Occipital lobe (tissue), 1 donor: ENCODE measurements at regions not wholly inside any gene's neighbourhood (a gene's known extent, or its start where the extent isn't known, plus 50 kb on each side); places are given as distances from the start of the nearest gene placed in this dataset.

Source experiments
- DNase-seq: peaks from one replicate; lab custom pipeline; 2025; lab: John Stamatoyannopoulos, UW

DNA sequence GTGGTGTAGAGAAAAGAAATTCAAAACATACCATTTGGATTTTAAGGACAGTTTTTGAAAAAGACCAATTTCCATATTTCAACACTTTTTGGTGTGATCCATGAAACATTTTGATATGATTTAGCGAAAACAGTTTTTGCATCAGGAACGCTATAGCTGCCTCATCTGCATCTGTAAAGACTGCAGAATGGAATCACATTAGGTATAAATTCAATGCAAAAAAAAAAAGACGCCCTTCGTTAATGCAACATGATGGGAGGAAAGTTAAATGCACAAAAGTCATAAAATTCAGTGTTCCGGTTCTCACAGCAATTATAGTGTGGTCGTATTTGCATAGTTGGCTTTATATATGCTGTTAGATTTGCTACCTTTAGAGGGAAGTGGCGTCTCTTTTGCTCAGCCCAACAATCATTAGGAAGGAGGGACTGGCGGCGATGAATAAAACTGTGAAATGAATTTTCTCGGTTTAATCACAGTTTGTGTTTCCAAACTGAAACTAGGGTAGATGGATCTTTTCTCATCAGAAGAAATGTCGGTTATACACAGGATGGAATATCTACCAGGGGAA, 215.7 kb downstream of the TEX29 start:
- no peak for DNase-seq

DNA sequence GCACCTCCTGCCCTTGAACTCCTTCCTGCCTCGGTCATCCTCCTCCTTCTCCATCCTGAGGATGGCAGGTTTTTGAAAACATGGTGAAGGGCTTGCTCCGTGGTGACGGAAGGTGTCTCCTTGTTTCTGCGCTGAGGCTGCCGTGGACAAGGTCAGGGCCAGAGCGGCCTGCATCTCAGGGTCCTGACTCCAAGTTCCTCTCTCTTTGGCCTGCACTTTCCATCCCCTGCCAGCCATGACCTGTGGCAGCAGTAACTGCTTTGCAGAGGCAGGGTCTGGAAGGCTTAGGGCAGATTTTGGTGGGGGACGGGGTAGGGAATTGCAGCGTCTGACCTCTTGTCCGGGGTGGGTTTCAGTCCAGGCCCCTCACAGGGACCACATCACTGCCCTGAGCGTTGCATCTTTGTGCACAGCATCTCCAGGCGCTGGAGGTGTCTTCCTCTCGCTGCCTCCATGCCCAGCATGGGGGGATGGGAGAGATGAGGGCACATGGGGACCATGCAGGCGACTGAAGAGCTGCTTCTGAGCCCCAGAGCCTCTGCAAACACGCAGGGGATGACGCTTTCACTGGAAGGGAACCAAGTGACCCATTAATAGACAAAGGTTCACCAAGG, 216.8 kb downstream of the TEX29 start:
- DNase-seq: no peak

DNA sequence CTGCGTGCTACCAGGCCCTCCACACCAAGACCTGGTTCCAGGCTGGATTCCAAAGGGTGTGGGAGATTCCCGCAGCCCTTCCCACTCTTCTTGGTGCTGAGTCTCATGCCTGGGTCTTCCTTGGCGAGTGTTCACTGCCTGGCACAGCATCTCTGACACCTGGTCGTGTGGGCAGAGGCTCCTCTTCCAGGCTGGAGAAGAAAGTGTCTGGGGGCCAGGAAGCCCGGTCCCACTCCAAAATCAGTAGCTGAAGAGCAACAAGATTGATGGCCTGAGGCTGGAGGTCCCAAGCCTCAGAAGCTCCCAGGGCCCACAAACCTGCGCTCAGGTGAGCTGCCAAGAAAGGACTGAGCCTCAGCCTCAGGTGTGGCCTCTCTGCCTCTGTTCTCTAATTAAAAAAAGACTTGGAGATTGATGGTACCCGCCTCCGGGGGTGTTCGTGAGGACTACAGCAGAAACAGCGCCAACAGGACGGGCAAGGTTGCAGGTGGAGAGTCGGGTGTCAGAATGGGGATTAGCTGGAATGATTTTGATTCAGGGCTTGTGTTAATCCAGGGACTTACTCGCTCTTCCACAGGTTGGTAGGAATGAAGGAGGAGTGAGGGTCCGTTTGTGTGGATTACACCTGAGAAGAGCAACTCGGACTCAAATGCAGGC, 217.5 kb downstream of the TEX29 start:
- DNase-seq: no peak

DNA sequence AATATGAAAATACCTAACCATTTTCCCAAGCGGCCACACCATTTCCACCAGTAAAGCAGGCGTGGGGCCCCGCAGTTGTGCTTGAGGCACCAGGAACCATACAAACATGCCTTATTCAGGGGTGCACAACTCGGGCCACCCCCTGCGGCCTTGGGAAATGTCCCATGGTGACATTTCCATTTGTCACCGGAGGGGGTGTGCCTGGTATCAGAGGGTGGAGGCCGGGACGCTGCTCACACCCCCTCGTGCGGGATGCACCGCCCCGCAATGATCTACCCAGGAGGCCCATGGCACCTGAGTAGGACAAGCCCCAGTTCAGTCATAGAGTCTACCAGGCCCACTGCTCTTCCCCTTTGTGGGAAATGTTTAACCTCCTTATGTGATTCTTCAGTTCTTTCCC, 218.8 kb downstream of the TEX29 start:
- DNase-seq: no peak

DNA sequence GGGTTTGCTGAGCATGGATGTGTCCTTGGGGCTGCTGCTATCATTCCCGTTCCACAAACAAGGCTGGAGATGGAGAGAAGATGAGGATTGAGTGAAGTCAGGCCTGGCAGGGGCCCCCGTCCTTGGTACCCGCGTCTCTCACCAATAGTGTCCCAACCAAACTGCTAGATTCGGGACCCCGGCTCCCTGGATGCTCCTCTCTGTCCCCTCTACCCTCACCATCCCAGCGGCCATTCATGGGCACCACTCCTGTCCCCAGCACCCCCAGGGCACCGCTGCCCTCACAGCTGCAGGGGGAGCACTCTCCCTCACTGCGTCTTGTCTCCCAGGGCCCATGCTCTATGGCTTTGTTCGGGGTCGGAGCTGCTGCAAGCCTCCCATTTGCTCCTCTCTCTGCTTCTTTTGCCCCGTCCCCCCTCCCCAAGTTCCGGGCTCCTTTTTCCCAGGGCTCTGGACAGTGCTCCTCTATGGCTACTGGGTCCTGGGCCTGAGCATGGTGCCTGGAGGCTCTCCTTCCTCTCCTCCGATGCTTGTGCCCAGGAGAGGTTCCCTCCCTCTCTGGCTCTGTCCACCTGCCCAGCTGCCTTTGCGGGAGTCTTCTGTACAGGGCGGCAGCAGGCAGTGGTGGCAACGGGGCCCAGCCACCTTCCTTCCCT, 219.5 kb downstream of the TEX29 start:
- no peak for DNase-seq

DNA sequence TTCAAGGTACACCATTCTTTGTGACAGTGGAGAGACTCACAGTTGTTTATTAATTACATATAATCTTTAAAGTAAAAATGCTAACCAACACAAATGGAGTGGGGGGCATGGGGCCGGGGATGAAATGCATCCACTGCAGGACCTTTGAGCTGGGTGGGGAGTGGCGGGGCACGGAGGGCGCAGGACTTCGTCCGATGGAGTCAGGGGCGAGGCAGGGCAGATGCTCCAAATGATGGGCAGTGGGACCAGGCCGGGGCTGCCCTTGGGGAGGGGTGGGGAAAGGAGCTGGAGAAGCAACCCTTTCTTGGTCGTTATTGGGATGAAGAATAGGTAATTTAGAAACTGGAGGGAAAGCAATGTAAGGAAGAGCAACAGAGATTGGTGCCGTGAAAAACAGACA, 220.0 kb downstream of the TEX29 start:
- DNase-seq: no peak

DNA sequence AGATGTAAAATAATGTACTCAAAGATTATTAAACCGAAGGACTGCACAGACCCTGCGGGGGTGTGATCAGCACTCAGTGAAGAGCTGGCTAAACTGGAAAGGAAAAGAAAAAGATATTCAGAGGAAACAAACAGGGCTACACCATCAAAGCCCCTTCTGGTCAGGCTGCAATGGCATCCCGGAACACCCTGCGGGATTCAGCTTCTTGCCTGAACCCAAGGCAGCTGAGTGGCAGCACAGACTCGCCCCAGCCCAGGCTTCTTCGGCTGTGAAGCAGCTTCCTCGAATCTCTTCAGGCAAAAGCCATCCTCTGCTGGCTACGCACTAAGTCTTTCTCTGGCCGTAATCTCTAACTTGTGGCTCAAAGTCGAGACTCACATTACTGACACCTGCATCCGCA, 220.9 kb downstream of the TEX29 start:
- no peak for DNase-seq

DNA sequence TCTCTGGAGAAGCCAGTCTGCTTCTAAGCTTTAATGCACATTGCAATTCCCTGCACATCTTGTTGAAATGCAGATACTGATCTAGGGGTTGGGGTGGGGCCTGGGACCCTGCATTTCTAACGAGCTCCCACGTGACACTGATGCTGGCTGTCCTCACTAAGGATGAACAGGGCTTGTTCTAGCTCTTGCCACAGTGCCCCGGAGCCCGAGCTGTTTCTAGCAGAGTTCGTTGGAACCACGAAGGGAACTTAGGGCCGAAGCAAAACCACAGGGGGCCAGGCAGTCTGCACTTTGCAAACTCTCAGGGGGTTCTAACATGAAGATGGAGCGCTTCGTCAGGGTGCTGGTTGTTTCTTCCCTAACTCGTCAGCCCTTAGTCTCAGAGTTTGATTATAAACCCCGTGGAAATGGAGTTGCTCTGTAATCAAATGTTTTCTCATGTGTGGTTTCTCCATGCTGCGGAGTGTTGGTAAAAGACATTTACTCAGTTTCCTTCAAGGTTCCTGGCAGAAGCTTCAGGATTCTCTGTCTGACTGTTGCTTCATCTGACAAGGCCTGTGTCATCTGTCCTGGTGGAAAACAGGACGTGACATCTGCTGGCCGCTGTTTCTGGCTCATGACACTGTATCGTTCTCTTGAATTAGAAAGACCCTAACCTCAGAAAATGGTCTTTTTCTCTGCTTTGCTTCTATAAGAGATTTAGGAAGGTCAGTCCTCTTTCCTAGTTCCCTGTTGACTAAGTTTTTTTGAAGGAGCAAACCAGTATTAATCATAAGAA, 221.5 kb downstream of the TEX29 start:
- DNase-seq: no peak

DNA sequence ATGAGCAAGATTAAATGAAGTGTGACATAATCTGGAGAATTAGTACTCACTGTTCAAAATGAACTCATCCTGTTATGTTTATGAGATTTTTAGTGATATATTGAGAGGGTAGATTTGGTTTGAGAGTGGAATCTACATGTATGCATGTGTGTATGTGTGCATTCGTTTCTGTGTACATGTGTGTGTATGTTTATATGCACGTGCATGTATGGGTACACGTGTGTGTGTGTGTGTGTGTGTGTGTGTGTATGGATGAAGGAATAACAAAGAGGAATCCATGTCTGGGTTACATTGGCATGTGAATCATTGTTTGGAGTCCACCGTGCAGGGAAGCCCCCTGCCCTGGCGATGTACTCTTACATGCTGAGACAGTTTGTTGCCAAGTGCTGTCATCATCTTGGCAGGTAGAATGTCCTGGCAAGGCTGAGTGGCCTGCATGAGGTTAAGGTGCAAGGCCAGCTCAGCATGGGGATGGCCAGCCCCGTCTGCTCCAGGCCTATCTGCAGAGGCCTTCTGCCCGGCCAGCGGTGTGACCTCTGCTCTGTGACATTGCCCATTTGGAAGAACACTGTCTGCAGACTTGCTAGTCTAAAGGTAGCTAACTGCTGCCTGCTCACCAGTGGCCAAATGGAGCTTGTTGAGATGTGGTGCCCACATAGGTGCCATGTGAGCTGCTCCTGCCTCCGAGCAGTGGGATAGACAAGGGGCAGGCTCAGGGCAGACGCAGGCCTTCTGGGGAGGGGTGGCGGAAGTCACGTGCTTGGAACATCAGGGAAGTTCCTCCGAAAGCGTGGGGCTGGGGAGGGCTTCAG, 222.3 kb downstream of the TEX29 start:
- DNase-seq: no peak

DNA sequence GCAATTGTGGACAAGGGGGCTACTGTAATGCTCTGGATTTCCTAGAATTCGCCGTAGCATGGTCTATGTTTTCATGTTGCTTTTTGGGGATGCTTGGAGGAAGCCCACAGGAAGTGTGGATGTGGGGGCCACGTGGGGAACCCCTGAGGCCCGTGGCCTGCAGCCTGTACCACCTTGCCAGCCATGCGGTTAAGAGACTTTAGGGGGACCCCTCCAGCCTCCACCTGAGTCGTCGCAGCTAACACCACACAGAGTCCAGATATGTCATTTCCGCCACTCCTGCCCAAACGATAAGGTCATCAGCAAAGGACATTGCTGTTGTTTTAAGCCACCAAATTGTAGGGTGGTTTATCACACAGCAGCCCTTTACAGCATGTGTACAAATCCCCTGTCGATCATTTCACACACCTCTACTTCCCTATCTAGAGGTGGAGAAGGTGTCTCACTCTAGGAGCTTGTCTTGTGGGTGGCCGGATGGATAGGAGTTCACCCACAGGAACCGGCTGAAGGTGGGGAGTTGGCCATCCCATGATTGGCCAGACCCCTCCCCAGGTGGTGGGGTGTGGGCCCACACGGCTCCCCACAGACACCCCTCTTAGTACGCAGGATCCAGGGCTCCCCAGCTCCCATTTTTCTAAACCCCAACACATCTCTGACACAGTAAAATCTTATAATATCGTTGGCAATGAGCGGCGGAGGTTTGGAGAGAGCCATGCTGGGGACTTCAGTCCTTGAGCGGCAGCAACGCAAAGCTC, 226.7 kb downstream of the TEX29 start:
- DNase-seq: no peak

DNA sequence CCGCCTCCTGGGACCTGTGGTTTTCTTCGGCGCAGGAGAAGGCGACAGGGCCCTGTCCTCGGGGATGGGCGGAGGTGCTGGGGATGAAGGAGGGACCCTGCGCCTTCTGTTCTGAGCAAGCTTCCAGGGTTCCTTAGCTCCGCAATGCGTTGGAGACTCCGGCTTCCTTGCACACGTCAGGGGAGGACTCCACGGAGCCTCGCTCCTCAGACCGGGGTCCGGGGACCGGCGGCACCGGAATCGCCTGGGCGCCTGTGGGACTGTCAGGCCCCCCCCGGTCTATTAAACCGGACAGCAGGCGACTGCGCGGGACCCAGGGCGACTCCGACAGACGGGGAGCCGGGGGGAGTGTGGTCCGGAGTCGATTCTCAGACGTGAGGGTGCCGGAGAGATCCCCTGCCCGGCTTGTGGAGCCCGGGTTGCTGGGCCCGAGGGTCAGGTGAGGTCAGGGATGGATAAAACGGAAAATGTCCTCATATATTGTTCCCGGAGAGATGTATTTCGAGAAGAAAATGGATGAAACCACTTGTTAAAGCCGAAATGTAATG, 227.4 kb downstream of the TEX29 start:
- DNase-seq: no peak

DNA sequence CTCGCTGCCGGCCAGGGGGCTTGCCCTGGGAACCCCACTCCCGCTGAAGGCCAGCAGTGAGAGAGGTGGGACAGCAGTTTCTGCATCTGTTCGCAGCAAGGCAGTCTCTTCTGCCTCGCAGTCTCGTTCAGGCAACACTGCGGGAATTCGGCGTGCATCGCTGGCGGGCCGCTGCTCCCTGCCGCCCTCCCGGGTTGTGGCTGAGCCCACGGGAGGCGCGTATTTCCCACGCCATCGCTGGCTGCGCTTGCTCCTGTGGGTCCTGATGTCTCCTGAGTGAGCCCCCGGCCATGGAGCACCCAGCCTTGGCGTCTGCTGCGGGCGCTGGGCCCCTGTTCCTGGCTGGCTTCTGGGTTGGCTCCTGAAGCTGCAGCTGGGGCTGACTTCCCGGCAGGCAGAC, 227.9 kb downstream of the TEX29 start:
- no peak for DNase-seq

DNA sequence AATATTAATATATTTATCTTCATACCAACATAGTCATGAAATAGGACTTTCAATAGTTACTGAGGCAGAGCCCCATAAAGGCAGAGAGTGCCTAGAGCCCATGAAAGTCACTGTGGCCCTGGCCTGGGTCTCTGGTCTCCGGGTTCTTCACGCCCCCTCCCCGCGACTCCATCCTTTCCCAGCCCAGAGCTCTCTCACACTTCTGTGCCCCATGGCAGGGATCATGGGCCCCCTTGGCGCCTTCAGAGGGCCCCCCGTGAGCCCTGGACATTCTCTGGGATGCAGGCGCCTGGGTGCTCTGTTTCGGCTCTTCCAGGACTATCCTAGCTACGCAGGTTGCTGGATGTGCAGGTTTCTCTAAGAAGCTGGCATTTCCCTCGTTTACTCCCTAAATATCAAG, 228.4 kb downstream of the TEX29 start:
- DNase-seq: no peak

DNA sequence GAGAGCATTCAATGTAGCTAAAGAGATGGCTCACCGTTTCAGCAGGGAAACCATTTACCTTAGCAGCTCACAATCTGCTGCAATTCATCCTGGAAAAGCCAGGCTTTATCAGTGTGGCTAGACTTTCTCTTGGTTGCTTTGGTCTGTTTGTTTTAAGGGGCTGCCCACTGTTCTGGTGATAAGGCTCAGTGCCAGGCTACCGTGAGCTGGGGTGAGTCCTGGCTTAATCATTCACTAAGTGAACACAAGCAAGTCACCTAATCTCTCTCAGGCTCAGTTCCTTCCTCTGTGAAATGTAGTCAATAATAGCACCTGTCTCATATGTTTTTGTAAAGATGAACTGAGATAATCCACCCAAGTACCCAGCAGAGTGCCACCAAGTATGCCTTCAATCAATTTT, 229.0 kb downstream of the TEX29 start:
- no peak for DNase-seq

DNA sequence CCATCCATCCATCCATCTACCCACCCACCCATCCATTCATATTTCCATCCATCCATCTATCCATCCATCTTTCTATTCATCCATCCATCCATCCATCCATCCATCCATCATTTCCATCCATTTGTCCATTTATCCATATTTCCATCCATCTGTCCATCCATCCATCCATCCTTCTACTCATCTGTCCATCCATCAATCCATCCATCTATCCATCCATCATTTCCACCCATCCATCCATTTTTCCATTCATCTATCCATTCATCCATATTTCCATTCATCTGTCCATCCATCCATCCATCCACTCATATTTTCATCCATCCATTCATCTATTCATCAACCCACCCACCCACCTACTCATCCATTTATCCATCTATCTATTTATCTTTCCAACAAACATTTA, 229.6 kb downstream of the TEX29 start:
- no peak for DNase-seq

DNA sequence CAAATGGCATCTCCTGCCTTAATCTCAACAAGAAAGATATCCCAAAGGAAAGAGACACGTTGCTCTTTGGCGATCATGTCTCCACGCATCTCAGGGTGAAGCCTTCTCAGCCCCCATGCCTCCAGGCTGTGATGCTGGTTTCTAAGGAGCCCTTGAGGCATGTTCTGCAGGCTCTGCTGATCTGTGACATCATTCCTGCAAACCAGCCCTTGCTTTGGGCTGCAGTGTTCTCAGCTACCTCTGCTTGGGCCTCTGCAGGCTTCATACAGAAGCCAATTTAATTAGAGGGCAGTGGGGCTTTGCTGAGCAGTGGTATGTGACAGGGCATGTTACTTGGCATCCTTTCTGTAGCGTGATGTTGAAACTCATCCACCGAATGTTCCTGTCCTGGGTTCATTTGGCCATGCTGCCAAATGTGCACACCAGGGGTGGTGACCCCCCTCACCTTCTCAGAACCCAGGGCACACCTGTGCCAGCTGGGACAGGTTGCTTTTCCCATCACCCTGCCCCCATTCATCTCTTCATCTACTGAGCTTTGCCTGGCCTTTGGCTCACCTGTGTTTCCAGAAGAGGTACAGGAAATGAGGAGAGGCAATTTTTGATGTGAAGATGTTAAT, 230.9 kb downstream of the TEX29 start:
- no peak for DNase-seq

DNA sequence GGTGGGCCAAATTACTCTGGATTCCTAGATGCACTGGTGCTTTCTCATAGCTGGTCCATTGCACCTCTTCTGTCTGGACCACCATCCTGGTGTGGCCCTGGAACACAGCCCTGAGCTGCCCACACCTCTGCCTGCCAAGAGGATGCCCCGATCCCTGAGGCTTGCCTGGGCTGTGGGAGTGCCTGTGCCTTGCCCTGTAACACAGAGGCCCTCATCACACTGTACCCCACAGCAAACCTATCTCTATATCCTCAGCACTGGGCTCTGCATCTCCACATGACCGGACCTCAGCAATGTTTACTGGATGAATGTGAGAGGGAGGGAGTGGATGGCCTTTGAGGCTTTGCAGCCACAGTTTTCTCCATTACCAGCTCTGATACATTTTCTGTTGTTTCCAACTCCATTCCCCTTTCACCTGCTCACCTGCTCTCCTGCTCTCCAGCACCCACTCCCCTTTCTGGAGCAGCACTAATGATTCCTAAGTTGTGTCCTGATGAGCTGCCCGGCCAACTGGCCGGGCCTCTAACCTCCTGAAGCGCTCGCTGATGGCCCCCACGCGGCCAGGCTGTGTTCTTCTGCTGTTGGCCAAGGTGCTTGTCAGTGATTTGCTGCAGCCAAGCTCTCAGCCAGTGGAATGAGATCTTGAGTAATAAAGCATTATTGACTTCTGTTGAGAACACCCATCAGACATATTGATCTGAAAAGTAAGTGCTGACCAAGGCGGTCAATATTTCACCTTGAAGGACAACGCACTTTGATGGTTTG, 232.6 kb downstream of the TEX29 start:
- no peak for DNase-seq

DNA sequence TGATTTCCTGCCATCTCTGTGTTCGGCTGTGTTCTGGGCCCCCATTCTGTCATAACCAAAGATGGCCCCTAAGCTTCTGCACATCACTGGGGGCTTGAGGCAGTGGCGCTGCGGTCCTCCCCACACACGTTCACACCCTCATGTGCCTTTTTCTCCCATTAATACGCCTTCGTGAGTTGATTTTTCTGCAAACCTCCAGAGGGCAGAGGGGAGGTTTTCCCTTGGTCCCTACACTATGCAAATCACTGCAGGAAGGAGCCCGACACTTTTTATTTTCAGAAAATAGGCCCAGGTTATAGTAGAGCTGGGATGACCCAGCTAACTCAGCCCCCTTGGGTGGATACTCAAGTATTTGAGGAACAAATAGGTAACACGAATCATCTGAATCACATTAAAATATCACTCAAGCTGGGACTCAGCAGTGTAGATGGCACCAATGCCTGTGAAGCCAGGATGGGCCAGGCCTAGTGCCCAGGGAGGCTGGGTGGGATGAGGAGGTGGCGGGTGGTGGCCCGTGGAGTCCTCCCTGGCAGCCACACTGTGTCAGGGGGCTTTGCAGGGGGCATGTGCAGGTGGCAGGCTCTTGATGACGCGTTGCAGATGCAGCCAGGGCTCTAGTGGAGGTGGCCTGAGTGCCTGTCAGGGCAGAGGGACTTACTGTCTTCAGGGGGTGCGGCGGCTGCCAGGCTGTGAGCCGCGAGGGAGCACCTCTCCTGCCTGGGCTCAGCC, 234.3 kb downstream of the TEX29 start:
- DNase-seq: no peak
